ENCODE measurements at regions not wholly inside any gene's neighbourhood (a gene's known extent, or its start where the extent isn't known, plus 50 kb on each side); places are given as distances from the start of the nearest gene placed in this dataset.
"Not testable (repeated sequence)": the region's sequence is repeated elsewhere in the genome, so short reads cannot be mapped to it uniquely, and the experiment has no call there.

GRCh38 chr2:131425231-131425941 is 50.5 kb upstream of the TUBA3D start:
- DNase-seq: peak in 1 of 3 donors; percentile 2

- DNase-seq: not testable (repeated sequence)
These were observed 51.3 kb upstream of the TUBA3D start for GRCh38 chr2:131424605-131425114.

- DNase-seq: not testable (repeated sequence)
These were observed 55.2 kb upstream of the TUBA3D start for GRCh38 chr2:131420751-131421150.

GRCh38 chr2:131419441-131419840 is 55.5 kb upstream of the RAB6D start:
- no peak for DNase-seq

- DNase-seq: no peak
These were observed 54.7 kb upstream of the RAB6D start for GRCh38 chr2:131418625-131419024.

DNA sequence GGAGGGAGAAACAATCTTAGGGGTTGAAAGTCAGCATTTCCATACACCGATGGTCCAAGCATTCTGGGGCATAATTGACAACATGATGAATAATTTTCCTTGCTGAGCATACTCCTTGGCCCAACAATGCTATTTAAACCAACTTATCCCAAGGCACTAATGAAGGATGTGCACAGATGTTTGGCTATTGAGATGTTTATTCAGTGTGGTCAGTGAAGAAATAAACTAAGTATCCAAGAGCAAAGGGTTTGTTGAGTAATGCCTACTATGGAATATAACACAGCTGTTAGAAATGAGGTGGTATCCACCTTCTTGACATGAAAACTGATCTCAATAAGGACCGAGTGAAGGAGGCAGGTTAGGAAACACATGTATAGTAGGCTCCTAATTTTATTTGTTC is 53.9 kb upstream of the RAB6D start:
- no peak for DNase-seq

GRCh38 chr2:131413785-131414184 is 49.8 kb upstream of the RAB6D start:
- no peak for DNase-seq
